Thymus (tissue), 11 donors: ENCODE measurements at regions not wholly inside any gene's neighbourhood (a gene's known extent, or its start where the extent isn't known, plus 50 kb on each side); places are given as distances from the start of the nearest gene placed in this dataset.

Experiments used
- DNase-seq, 9 donors: peaks; one replicate each; pipeline ENCODE4 v3.0.0-alpha.2; 2013; ENCODE audit warnings: low spot score in 9 of 9, low read depth in 6 of 9, missing footprints in 1 of 9
- H3K27ac ChIP-seq, 2 donors: one replicate each; pipeline ENCODE4 v1.5.1; 2013; ENCODE audit warnings: control low read depth in 1 of 2, low read depth in 1 of 2, low read length in 1 of 2, mild to moderate bottlenecking in 1 of 2, moderate library complexity in 1 of 2
- H3K27me3 ChIP-seq, 2 donors: one replicate each; pipeline ENCODE4 v1.5.1; 2013; ENCODE audit warnings: low read length in 1 of 2; ENCODE audit not compliant: control insufficient read depth in 2 of 2, insufficient read depth in 1 of 2
- H3K36me3 ChIP-seq, 2 donors: one replicate each; pipeline ENCODE4 v1.5.1; 2013; ENCODE audit warnings: low read length in 1 of 2, mild to moderate bottlenecking in 1 of 2, moderate library complexity in 1 of 2; ENCODE audit not compliant: control insufficient read depth in 2 of 2, insufficient read depth in 2 of 2
- H3K4me1 ChIP-seq, 2 donors: one replicate each; pipeline ENCODE4 v1.5.1; 2013; ENCODE audit warnings: low read length in 2 of 2; ENCODE audit not compliant: control insufficient read depth in 2 of 2, insufficient read depth in 2 of 2
- H3K4me3 ChIP-seq, 2 donors: one replicate each; pipeline ENCODE4 v1.5.1; 2013; ENCODE audit warnings: low read length in 2 of 2, control low read depth in 1 of 2, mild to moderate bottlenecking in 1 of 2
- H3K9me3 ChIP-seq, 2 donors: one replicate each; pipeline ENCODE4 v1.5.1; 2013; ENCODE audit warnings: low read length in 1 of 2, mild to moderate bottlenecking in 1 of 2; ENCODE audit not compliant: control insufficient read depth in 2 of 2, insufficient read depth in 1 of 2
- WGBS: extraction: QIAGEN DNeasy Blood & Tissue Kit; methylation state at CpG from one replicate; pipeline ENCODE4 v1.1.7; 2013; 5-methylcytosine and 5-hydroxymethylcytosine counted together
- donor health status: healthy.

DNA sequence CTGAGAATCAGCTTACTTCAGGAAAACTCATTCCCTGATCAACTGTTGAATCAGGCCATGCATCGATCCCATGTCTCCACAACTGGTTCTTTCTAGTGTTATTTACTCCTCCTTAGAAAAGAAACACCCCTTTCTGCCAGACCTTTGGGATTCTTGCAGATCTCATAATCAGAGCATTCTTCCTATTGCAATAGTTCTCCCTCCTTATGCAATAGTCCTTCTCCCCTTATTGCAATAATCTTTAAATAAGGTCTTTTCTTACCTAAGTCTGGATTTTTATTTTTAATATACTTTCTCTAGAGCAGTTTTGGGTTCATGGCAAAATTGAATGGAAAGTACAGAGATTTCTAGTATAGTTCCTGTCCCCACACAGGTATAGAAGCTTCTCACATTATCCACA lies 141.9 kb upstream of the SGO1 start:
- 97% methylated on average over 1 of the region's 1 CpG for WGBS
- Histone ChIP-seq H3K27ac (no peak overlapping the region), H3K4me3 (no peak overlapping the region), H3K27me3 (no peaks in the 10 kb centered on the region), H3K36me3 (no peaks in the 10 kb centered on the region), H3K9me3 (no peaks in the 10 kb centered on the region), H3K4me1 (no peaks in the 10 kb centered on the region)
- no peak for DNase-seq

DNA sequence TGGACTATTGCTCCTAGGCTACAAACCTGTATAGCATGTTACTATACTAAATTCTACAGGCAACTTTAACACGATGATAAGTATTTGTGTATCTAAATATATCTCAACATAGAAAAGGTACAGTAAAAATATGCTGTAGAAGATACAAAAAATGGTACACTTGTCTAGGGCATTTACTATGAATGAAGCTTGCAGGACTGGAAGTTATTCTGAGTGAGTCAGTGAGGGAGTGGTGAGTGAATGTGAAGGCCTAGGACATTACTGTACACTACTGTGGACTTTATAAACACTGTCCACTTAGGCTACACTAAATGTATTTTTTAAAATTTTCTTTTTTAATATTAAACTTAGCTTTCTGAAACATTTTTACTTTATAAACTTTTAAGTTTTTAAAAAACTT lies 140.5 kb upstream of the SGO1 start:
- Histone ChIP-seq H3K36me3 (no peaks in the 10 kb centered on the region), H3K4me1 (no peaks in the 10 kb centered on the region), H3K9me3 (no peaks in the 10 kb centered on the region), H3K27me3 (no peaks in the 10 kb centered on the region), H3K4me3 (no peak overlapping the region), H3K27ac (no peak overlapping the region)
- no peak for DNase-seq
- 96% methylated on average over 1 of the region's 1 CpG for WGBS

DNA sequence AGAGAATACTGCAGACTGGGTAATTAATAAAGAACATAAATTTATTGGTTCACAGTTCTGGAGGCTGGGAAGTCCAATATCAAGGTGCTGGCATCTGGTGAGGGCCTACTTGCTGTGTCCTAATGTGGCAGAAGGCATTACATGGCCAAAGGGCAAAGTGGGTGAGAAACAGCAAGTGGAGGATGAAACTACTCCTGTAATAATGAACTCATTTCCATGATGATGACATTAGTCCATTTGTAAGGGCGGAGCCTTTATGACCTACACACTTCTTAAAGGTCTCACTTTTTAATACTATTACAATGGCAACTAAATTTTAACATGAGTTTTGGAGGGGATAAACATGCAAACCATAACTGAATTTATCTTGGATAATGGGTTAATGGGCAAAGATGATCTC lies 139.6 kb upstream of the SGO1 start:
- Histone ChIP-seq H3K27ac (no peak overlapping the region), H3K4me1 (no peaks in the 10 kb centered on the region)
- 100% methylated on average over 1 of the region's 1 CpG for WGBS

DNA sequence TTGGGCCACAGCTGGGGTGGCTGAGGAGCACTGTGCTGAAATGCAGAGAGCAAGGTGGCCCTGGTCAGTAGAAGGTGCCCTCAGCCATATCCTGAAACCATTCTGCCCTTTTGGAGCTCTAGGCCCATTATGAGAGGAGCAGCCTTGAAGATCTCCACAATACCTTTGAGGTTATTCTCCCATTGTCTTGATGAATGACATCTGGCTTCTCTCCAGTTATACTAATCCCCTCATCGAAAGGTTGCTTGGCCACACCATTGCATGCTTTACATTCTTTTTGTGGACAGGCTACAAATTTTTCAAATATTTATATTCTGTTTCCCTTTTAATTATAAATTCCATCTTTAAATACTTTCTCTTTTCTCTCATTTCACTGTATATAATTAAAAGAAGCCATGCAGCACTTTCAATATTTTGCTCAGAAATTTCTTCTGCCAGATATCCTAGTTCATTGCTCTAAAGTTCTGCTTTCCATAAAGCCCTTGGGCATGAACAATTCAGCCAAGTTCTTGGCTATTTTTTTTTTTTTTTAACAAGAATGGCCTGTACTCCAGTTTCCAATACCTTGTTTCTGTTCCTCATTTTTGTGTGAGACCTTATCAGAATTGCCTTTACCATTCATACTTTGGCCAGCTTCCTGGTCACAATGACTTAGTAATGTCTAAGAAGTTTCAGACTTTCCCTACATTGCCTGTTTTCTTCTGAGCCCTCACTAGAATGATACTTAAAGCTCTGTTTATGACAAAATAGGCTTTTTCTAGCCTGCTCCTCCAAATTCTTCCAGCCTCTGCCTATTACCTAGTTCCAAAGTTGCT lies 138.9 kb upstream of the SGO1 start:
- Histone ChIP-seq H3K27ac (no peak overlapping the region), H3K4me3 (no peak overlapping the region), H3K27me3 (no peaks in the 10 kb centered on the region), H3K4me1 (no peaks in the 10 kb centered on the region), H3K9me3 (no peaks in the 10 kb centered on the region), H3K36me3 (no peaks in the 10 kb centered on the region)
- WGBS: 95% methylated on average over 1 of the region's 1 CpG
- no peak for DNase-seq

More for the DNA sequence above, 139.6 kb upstream of the SGO1 start:
- Histone ChIP-seq H3K36me3 (no peaks in the 10 kb centered on the region), H3K4me3 (no peak overlapping the region), H3K27me3 (no peaks in the 10 kb centered on the region), H3K9me3 (no peaks in the 10 kb centered on the region)
- DNase-seq: no peak

DNA sequence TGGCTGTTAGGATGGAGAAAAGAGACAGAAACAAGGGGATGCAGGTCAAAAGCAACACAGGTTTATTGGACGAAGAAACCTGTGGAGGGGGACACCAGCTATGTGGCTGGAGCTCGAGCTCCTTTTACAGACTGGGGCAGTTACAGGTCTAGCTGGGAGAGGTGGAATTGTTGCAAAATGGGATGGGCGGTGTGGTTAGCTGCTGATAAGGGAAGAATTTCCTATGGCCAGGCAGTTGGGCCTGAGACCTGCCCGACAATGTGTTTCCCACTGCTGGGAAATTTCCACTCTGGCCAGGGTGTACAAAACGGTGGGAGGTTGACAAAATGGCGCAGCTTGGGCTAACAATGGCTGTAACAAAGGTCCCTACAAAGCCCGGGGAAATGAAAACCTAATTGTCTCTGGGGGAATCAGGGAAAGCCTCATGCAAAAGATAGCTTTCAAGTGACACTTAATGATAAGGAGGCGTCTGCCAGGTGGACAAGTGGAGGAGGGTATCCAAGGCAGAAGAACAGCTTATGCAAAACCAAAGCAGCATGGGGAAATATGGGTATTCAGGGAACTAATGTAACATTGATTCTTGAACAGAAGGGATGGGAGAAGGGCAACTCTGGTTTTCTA lies 137.4 kb upstream of the SGO1 start:
- 96% methylated on average over 8 of the region's 8 CpGs for WGBS
- Histone ChIP-seq H3K4me1 (no peaks in the 10 kb centered on the region), H3K27me3 (no peaks in the 10 kb centered on the region), H3K4me3 (no peak overlapping the region), H3K36me3 (no peaks in the 10 kb centered on the region), H3K9me3 (no peaks in the 10 kb centered on the region), H3K27ac (no peak overlapping the region)
- no peak for DNase-seq

DNA sequence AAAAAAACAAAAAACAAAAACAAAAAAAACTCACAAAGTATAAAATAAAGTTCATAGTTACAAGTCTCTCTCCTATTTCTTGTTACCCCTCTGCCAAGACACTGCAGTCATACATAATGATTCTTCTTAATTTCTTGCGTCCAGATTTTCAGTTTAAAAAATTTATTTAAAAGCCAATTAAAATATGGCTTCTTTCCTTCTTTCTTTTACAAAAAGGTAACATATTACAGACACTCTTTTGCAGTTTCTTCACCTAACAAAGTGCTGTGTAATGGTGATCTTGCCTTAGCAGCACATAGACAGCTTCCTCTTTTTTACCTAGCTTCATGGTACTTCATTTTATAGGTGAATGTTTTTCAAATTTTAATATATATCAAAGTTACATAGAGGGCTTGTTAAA lies 136.1 kb upstream of the SGO1 start:
- H3K4me3 ChIP-seq: no peak overlapping the region
- H3K27ac ChIP-seq: no peak overlapping the region
- no peaks in the 10 kb centered on the region for H3K4me1 ChIP-seq
- no peaks in the 10 kb centered on the region for H3K36me3 ChIP-seq
- 64% methylated on average over 1 of the region's 1 CpG for WGBS
- DNase-seq: no peak
- no peaks in the 10 kb centered on the region for H3K9me3 ChIP-seq
- H3K27me3 ChIP-seq: no peaks in the 10 kb centered on the region

DNA sequence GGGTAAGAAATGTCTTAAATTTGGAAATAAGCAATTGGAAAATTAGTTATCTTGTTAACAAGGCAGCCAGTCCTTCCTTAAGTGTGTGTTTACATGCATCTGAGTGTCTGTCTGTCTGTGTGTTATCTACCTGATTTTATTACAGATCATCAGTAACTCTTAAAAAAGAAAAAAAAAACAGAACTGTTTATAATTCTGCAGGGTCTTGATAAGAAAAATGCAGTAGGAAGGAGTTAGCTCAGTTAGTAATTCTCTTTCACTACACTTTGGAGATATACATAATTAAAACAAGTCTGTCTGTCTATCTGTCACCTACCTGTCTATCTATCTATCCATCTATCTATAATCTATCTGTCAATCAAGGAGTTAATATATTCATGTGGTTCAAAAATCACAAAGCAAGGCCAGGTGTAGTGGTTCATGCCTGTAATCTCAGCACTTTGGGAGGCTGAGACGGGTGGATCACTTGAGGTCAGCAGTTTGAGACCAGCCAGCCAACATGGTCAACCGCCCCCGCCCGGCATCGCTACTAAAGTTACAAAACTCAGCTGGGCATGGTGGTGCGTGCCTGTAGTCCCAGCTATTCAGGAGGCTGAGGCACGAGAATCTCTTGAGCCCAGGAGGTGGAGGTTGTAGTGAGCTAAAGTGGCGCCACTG lies 135.5 kb upstream of the SGO1 start:
- H3K27ac ChIP-seq: no peak overlapping the region
- no peaks in the 10 kb centered on the region for H3K9me3 ChIP-seq
- no peak overlapping the region for H3K4me3 ChIP-seq
- DNase-seq: no peak
- no peaks in the 10 kb centered on the region for H3K36me3 ChIP-seq
- no peaks in the 10 kb centered on the region for H3K4me1 ChIP-seq
- WGBS: 98% methylated on average over 8 of the region's 8 CpGs
- H3K27me3 ChIP-seq: no peaks in the 10 kb centered on the region

DNA sequence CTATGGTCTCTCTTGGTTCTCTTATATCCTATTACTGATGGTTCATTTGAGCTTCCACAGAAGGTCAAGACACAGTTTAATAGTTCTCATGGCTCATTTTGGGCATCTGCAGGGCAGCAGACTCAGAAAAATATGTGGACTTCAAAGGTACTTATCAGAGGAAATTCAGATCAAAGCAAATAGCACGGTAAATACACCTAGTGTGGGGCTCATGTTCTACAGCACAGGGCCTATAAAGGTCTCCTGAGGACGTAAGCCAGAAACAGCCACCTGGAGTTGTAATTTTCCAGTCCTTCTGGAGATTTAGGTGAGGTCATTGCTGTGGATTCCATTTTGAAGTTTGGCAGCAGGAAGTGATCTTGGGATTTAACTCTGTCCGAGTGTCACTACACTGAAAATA lies 134.5 kb upstream of the SGO1 start:
- H3K4me3 ChIP-seq: no peak overlapping the region
- WGBS: 93% methylated on average over 3 of the region's 3 CpGs
- no peaks in the 10 kb centered on the region for H3K9me3 ChIP-seq
- no peaks in the 10 kb centered on the region for H3K27me3 ChIP-seq
- H3K27ac ChIP-seq: no peak overlapping the region
- no peak for DNase-seq
- no peaks in the 10 kb centered on the region for H3K36me3 ChIP-seq
- no peaks in the 10 kb centered on the region for H3K4me1 ChIP-seq

DNA sequence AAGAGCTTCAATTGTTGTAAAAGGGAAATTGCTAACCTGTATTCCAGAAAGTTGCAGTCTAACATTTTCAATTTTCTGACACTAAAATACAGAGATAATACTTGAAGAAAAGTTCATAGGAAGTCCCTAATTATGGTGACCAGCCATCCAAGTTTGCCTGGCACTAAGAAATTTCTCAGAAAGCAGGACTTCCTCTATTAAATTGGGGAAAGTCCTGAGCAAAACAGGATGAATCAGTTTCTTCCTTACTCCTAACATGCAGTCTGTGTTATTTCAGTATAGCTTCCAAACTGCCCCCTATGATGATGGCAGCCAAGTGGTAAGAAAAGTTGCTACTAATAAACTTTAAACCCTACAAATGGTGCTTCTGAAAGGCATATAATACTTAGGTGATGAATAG lies 133.5 kb upstream of the SGO1 start:
- Histone ChIP-seq H3K4me1 (no peaks in the 10 kb centered on the region), H3K27ac (no peak overlapping the region), H3K27me3 (no peaks in the 10 kb centered on the region), H3K4me3 (no peak overlapping the region), H3K9me3 (no peaks in the 10 kb centered on the region), H3K36me3 (no peaks in the 10 kb centered on the region)
- no peak for DNase-seq
